ENCODE measurements at regions not wholly inside any gene's neighbourhood (a gene's known extent, or its start where the extent isn't known, plus 50 kb on each side); places are given as distances from the start of the nearest gene placed in this dataset.

DNA sequence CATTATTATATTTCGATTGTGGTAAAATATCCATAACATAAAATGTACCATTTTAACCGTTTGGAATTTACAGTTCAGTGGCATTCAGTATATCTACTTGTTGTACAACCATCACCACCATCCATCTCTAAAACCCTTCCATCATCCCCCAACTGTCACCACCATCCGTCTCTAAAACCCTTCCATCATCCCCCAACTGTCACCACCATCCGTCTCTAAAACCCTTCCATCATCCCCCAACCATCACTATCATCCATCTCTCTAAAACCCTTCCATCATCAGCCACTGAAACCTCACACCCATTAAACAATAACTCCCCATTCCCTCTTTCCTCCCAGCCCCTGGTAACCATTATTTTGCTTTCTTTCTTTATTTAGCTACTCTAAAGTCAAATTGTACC is 144.2 kb upstream of the EEA1 start:
- TF ChIP-seq POLR2A (IDR thresholded peaks at IDR 0.05; ENCODE audit: low read depth) (no peak), POLR2AphosphoS5 (IDR thresholded peaks at IDR 0.05) (no peak), EP300 (IDR thresholded peaks at IDR 0.05) (no peak)
- TF ChIP-seq, protein P1, sequence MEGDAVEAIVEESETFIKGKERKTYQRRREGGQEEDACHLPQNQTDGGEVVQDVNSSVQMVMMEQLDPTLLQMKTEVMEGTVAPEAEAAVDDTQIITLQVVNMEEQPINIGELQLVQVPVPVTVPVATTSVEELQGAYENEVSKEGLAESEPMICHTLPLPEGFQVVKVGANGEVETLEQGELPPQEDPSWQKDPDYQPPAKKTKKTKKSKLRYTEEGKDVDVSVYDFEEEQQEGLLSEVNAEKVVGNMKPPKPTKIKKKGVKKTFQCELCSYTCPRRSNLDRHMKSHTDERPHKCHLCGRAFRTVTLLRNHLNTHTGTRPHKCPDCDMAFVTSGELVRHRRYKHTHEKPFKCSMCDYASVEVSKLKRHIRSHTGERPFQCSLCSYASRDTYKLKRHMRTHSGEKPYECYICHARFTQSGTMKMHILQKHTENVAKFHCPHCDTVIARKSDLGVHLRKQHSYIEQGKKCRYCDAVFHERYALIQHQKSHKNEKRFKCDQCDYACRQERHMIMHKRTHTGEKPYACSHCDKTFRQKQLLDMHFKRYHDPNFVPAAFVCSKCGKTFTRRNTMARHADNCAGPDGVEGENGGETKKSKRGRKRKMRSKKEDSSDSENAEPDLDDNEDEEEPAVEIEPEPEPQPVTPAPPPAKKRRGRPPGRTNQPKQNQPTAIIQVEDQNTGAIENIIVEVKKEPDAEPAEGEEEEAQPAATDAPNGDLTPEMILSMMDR (IDR thresholded peaks at IDR 0.05) = no peak

Measured in esophagus muscularis mucosa (tissue), 4 donors.